BLaER1 treated with 17β-estradiol and CSF1 and Interleukin-3, amounts not matched to agents 10 nM and 100 nM (cell line): ENCODE measurements at regions not wholly inside any gene's neighbourhood (a gene's known extent, or its start where the extent isn't known, plus 50 kb on each side); places are given as distances from the start of the nearest gene placed in this dataset.

Experiments used
- H3K27ac ChIP-seq, 11 experiments: shearing (Covaris generic); formaldehyde crosslinking; 2 replicates each; pipeline ENCODE4 v1.8.1; 2022
- H3K27me3 ChIP-seq, 11 experiments: shearing (Covaris generic); formaldehyde crosslinking; 2 replicates each; pipeline ENCODE4 v1.8.1; 2022
- H3K36me3 ChIP-seq, 11 experiments: shearing (Covaris generic); formaldehyde crosslinking; 2 replicates each; pipeline ENCODE4 v1.8.1; 2022
- H3K4me1 ChIP-seq, 10 experiments: shearing (Covaris generic); formaldehyde crosslinking; 2 replicates each; pipeline ENCODE4 v1.8.1; 2022
- H3K4me2 ChIP-seq, 11 experiments: shearing (Covaris generic); formaldehyde crosslinking; 2 replicates each; pipeline ENCODE4 v1.8.1; 2022
- H3K4me3 ChIP-seq, 10 experiments: shearing (Covaris generic); formaldehyde crosslinking; 2 replicates each; pipeline ENCODE4 v1.8.1; 2022
- H3K9ac ChIP-seq, 11 experiments: shearing (Covaris generic); formaldehyde crosslinking; 2 replicates each; pipeline ENCODE4 v1.8.1; 2022
- H3K9me3 ChIP-seq, 11 experiments: shearing (Covaris generic); formaldehyde crosslinking; replicated peaks in 1 of 11; 2 replicates each; pipeline ENCODE4 v1.8.1; 2022
- H4K20me1 ChIP-seq, 11 experiments: shearing (Covaris generic); formaldehyde crosslinking; 2 replicates each; pipeline ENCODE4 v1.8.1; 2022
- Cebpa-rat ChIP-seq, 11 experiments: shearing (Covaris generic); IDR thresholded peaks; 2 replicates each; pipeline ENCODE4 v1.8.1; 2022

DNA sequence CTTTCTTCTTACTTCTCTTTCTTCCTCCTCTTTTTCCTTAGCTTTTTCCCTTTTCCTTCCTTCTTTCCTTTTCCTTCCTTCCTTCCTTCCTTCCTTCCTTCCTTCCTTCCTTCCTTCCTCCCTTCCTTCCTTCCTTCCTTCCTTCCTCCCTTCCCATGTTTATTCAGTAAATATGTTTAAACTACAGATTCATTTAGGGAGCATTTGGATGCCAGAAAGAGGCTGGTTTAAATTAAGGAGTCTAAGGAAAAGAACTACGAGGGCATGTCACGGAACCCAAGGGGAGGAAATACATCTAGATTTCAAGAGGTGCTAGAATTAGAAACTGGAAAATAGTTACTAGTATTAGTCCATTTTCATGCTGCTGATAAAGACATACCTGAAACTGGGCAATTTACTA lies 320.0 kb upstream of the ARRDC3 start:
- no peak for TF ChIP-seq Cebpa-rat (IDR thresholded peaks at IDR 0.05)
- Histone ChIP-seq H3K4me3 (no peak overlapping the region), H3K9me3 (no peaks in the 10 kb centered on the region; a peak in 1 of 22 replicates)

DNA sequence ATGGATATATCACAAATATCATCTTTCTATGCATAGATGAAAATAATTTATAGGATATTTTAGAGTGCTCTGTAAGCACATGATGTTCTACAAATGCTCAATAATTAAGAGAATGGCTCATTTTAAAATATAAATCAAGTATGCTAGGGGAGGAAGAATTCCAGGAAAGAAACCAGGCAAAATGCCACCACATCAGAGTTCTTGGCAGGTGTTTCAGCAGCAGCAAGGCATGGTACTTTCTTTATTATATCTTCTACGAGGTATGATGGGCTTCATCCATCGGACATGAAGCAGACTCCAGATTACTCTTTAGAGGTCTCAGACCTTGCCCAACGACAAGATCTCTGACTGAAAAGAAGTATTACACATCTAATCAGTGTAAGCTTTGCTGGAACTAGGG lies 316.3 kb upstream of the ARRDC3 start:
- no peaks in the 10 kb centered on the region for H3K27me3 ChIP-seq
- no peak overlapping the region for H3K4me3 ChIP-seq
- no peak overlapping the region for H3K4me2 ChIP-seq
- H3K9me3 ChIP-seq = peaks cover 0 to 5% (median 0%) of the 10 kb centered on the region in 11 experiments; a peak in 2 of 22 replicates
- H3K27ac ChIP-seq = no peak overlapping the region
- no peaks in the 10 kb centered on the region for H3K36me3 ChIP-seq
- no peaks in the 10 kb centered on the region for H3K4me1 ChIP-seq
- no peak for TF ChIP-seq Cebpa-rat (IDR thresholded peaks at IDR 0.05)
- H3K9ac ChIP-seq = no peak overlapping the region
- H4K20me1 ChIP-seq = no peaks in the 10 kb centered on the region

More for the DNA sequence above, 320.0 kb upstream of the ARRDC3 start:
- H3K27ac ChIP-seq = no peak overlapping the region
- no peaks in the 10 kb centered on the region for H3K36me3 ChIP-seq
- H3K27me3 ChIP-seq = no peaks in the 10 kb centered on the region
- H4K20me1 ChIP-seq = no peaks in the 10 kb centered on the region
- H3K9ac ChIP-seq = no peak overlapping the region
- no peak overlapping the region for H3K4me2 ChIP-seq
- H3K4me1 ChIP-seq = no peaks in the 10 kb centered on the region

DNA sequence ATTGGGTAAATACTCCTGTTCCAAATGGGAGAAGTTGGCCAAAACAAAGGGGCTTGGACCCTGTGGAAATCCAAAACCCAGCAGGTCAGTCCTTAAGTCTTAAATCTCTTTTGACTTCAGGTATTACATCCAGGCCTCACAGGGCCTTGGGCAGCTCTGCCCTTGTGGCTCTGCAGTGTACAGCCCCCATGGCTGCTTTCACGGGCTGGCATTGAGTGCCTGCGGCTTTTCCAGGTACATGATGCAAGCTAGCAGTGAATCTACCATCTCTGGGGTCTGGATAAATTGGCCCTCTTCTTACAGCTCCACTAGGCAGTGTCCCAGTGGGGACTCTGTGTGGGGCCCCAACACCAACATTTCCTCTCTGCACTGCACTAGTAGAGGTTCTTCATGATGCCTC lies 308.5 kb upstream of the ARRDC3 start:
- Histone ChIP-seq H3K4me1 (peaks cover 0 to 10% (median 0%) of the 10 kb centered on the region in 10 experiments; a peak in 4 of 20 replicates), H3K27ac (no peak overlapping the region), H3K4me2 (peak overlapping the region in 1 of 11 experiments; percentile 42; a peak in 1 of 22 replicates), H4K20me1 (no peaks in the 10 kb centered on the region), H3K27me3 (no peaks in the 10 kb centered on the region), H3K36me3 (no peaks in the 10 kb centered on the region), H3K4me3 (no peak overlapping the region), H3K9ac (no peak overlapping the region), H3K9me3 (peaks cover 0 to 23% (median 18%) of the 10 kb centered on the region in 11 experiments; a peak in 19 of 22 replicates)
- no peak for TF ChIP-seq Cebpa-rat (IDR thresholded peaks at IDR 0.05)

DNA sequence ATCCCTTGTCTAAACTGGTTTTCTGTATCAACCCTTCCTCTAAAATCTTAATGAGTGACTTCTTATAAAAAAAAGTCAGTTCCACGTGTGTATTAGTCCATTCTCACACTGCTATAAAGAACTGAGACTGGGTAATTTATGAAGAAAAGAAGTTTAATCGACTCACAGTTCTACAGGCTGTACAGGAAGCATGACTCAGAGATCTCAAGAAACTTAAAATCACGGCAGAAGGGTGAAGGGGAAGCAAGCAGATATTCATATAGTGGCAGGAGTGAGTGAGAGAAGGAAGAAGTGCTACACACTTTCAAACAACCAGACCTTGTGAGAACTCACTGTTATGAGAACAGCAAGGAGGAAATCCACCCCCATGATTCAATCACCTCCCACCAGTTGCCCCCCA lies 307.8 kb upstream of the ARRDC3 start:
- Histone ChIP-seq H3K27me3 (no peaks in the 10 kb centered on the region), H3K9ac (no peak overlapping the region), H3K9me3 (peaks cover 0 to 23% (median 18%) of the 10 kb centered on the region in 11 experiments; a peak in 19 of 22 replicates), H3K27ac (0 out of 22 replicates have a peak overlapping the region, but pooled peaks of 1 of the 11 experiments have one; percentile 3), H3K4me1 (peaks cover 0 to 10% (median 0%) of the 10 kb centered on the region in 10 experiments; a peak in 4 of 20 replicates), H3K4me2 (peak overlapping the region in 2 of 11 experiments; percentile 13 to 42; a peak in 3 of 22 replicates), H4K20me1 (no peaks in the 10 kb centered on the region), H3K4me3 (no peak overlapping the region), H3K36me3 (no peaks in the 10 kb centered on the region)
- TF ChIP-seq Cebpa-rat (IDR thresholded peaks at IDR 0.05) = no peak

DNA sequence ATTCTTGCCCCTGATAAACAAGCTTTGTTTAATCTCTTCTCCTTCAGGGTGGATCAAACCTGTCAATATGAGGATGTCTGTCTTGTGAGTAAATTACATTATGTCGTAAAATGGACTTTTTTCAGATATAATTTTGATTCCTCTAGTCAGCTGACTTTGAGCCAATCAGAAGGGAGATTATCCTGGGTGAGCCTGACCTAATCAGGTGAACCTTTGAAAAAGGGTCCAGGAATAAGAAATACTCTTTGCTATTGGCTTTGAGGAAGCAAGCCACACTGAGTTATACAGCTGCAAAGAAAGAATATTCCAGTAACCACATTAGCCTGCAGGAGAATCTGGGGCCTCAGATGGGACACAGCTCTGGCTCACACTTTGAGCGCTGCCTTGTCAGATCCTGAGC lies 304.3 kb upstream of the ARRDC3 start:
- no peaks in the 10 kb centered on the region for H4K20me1 ChIP-seq
- no peaks in the 10 kb centered on the region for H3K27me3 ChIP-seq
- H3K27ac ChIP-seq = no peak overlapping the region
- no peaks in the 10 kb centered on the region for H3K36me3 ChIP-seq
- H3K4me1 ChIP-seq = peaks cover 0 to 10% (median 0%) of the 10 kb centered on the region in 10 experiments; a peak in 4 of 20 replicates
- peaks cover 0 to 10% (median 8%) of the 10 kb centered on the region in 11 experiments; a peak in 14 of 22 replicates for H3K9me3 ChIP-seq
- H3K9ac ChIP-seq = no peak overlapping the region
- no peak overlapping the region for H3K4me2 ChIP-seq
- no peak overlapping the region for H3K4me3 ChIP-seq
- no peak for TF ChIP-seq Cebpa-rat (IDR thresholded peaks at IDR 0.05)

DNA sequence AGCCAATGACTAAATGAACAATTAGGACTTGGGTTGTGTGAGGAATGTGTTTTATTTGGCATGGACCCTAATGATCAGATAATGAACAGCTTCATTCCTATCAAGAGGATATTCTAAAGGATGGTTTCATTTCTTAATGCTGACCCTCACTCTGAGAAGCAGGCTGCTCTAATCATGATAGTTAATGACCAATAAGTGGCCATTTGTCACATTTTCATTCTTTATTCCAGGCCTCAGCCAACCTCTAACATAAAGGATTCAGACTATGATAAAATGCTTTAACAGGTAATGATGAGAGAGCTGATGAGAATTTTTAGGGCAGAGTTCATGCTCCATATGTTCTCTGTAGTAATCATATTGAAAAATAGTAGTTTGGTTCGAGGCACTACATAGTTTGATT lies 301.5 kb upstream of the ARRDC3 start:
- no peaks in the 10 kb centered on the region for H3K4me1 ChIP-seq
- H3K9me3 ChIP-seq = no peaks in the 10 kb centered on the region
- no peaks in the 10 kb centered on the region for H3K36me3 ChIP-seq
- no peak overlapping the region for H3K27ac ChIP-seq
- no peaks in the 10 kb centered on the region for H4K20me1 ChIP-seq
- no peak overlapping the region for H3K4me2 ChIP-seq
- no peaks in the 10 kb centered on the region for H3K27me3 ChIP-seq
- H3K4me3 ChIP-seq = no peak overlapping the region
- no peak for TF ChIP-seq Cebpa-rat (IDR thresholded peaks at IDR 0.05)
- no peak overlapping the region for H3K9ac ChIP-seq

DNA sequence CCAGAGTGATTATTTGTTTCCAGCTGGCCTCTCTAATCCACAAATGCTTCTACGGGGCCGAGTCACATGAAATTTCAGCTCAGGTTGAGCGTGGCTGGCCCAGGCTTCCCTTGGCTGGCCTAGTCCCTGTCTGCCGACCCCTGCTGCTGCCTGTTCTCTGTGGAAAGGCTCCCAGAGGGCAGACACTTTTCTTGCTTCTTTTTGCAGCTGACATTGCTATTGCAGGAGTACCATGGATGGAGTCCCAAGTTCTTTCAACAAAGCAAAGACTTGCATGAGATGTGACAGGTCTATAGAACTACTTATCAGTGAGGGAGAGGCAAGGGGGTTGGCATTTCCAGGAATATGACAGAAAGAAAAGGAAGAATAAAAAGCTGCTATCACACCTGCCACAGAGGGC lies 287.4 kb upstream of the ARRDC3 start:
- Histone ChIP-seq H3K27ac (no peak overlapping the region), H3K27me3 (no peaks in the 10 kb centered on the region), H3K4me2 (no peak overlapping the region), H3K4me1 (no peaks in the 10 kb centered on the region), H3K4me3 (no peak overlapping the region), H3K9ac (no peak overlapping the region), H3K36me3 (no peaks in the 10 kb centered on the region), H3K9me3 (no peaks in the 10 kb centered on the region), H4K20me1 (no peaks in the 10 kb centered on the region)
- no peak for TF ChIP-seq Cebpa-rat (IDR thresholded peaks at IDR 0.05)

DNA sequence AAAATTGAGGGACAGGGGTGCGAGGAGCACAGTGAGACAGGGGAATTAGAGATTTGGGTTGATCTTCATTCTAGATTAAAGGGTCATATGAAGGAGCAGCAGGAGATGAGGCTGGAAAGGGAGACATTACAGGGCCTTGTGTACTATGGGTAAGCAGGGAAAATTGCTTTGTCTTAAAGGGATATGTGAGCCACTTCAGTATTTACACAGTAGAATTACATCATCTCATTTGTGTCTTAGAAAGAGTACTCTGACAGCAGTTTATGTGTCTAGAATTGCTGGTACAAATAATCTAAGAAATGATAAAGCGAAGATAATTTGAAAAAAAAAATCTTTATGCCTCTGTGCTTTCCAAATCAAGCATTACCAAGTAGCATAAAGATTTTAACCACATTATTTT lies 287.0 kb upstream of the ARRDC3 start:
- Histone ChIP-seq H3K4me3 (no peak overlapping the region), H3K27me3 (no peaks in the 10 kb centered on the region), H3K9me3 (no peaks in the 10 kb centered on the region), H3K4me1 (no peaks in the 10 kb centered on the region), H3K9ac (no peak overlapping the region), H3K4me2 (no peak overlapping the region), H3K27ac (no peak overlapping the region), H3K36me3 (no peaks in the 10 kb centered on the region), H4K20me1 (no peaks in the 10 kb centered on the region)
- TF ChIP-seq Cebpa-rat (IDR thresholded peaks at IDR 0.05) = no peak

DNA sequence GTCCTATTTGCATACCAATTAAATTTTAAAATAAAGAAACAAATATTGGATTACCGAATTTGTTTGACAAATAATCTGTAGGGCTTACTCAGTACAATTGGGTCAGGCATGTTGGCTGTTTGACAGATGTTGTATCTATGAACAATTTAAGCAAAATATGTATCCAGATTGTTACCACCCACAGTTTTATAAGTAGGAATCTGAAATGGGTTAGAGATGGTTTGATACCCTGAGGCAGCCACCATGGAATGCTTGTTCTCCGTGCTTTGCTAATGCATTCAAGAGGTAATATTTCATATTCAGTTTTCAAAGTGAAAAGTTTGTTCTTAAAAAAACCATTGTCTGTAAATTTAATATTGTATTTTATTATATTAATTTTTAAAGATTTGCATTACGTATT lies 285.1 kb upstream of the ARRDC3 start:
- Histone ChIP-seq H3K4me2 (no peak overlapping the region), H3K27ac (no peak overlapping the region), H3K36me3 (no peaks in the 10 kb centered on the region), H4K20me1 (no peaks in the 10 kb centered on the region), H3K9me3 (no peaks in the 10 kb centered on the region), H3K27me3 (no peaks in the 10 kb centered on the region), H3K9ac (no peak overlapping the region), H3K4me1 (no peaks in the 10 kb centered on the region), H3K4me3 (no peak overlapping the region)
- TF ChIP-seq Cebpa-rat (IDR thresholded peaks at IDR 0.05) = no peak

DNA sequence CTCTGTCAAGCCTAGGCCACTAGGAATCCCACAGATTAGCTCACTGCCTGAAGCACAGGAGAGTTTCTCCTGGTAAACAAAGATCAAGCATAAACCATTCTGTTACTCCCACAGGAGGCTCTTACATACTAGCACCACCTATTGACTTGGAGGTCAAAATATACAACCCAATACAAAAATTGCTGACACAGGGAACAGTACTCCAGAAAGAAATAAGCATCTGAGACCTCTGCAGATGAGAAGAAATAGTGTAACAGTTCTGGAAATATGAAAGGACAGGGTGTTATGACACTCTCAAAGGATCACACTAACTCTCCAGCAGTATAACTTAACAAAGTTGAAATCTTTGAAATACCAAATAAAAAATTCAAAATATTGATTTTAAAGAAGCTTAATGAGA lies 269.6 kb upstream of the ARRDC3 start:
- H3K4me2 ChIP-seq = no peak overlapping the region
- H3K9me3 ChIP-seq = peaks cover 18 to 42% (median 30%) of the 10 kb centered on the region in 11 experiments
- H3K9ac ChIP-seq = no peak overlapping the region
- no peak overlapping the region for H3K27ac ChIP-seq
- H3K4me3 ChIP-seq = no peak overlapping the region
- H4K20me1 ChIP-seq = no peaks in the 10 kb centered on the region
- H3K27me3 ChIP-seq = no peaks in the 10 kb centered on the region
- H3K4me1 ChIP-seq = no peaks in the 10 kb centered on the region
- no peaks in the 10 kb centered on the region for H3K36me3 ChIP-seq
- TF ChIP-seq Cebpa-rat (IDR thresholded peaks at IDR 0.05) = no peak
